ENCODE measurements at regions not wholly inside any gene's neighbourhood (a gene's known extent, or its start where the extent isn't known, plus 50 kb on each side); places are given as distances from the start of the nearest gene placed in this dataset.
"Not testable (repeated sequence)": the region's sequence is repeated elsewhere in the genome, so short reads cannot be mapped to it uniquely, and the experiment has no call there.

DNA sequence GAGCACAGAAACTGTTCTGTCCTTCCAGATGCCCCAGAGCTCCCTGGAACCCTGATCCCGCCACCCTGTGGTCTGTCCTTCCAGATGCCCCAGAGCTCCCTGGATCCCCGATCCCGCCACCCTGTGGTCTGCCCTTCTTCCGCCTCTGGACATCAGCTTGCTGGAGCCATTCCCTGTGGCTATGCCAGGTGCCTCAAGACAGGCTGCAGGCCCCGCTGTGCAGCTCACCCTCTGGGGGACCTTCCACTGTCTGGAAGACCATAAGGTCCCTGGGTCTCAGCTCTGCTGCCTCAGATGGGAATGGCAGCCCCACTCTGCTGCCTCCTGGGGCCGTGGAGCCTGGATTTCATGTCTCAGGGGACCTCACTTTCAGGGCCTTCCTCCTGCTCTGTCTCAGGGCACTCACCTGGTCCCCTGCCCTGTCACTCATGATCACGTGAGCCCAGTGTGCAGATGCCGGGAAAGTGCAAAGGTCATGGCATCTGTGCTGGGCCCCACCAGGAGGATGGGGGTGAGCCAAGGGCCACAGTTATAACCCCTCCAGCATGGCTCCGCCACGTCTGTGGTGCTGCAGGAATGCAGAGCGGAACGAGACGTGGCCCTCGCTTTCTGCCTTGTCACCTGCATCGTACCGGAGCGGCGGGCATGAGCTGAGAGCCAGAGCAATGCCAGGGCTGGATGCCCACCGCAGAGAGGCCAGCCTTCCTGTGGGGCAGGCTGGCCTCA lies 1520.7 kb downstream of the BRD1 start:
- no peak for DNase-seq

DNA sequence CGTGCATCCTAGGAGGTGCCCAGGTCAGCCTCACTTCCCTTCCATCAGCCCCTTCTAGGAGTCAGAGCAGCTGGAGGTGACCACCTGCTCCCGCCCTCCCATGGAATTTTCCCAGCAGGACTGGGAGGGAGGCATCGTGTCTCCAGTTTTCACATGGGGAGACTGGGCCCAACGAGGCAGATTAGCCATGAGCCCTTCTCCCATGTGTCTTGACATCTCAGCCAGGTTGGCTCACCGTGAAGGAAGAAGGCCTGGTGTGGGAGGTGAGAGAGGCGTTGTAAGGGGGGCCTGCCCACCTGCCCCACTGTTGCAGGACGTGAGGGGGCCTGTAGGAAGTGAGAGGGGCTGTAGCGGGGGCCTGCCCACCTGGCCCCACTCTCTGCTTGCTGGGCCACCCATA lies 1521.4 kb downstream of the BRD1 start:
- DNase-seq, result no peak

DNA sequence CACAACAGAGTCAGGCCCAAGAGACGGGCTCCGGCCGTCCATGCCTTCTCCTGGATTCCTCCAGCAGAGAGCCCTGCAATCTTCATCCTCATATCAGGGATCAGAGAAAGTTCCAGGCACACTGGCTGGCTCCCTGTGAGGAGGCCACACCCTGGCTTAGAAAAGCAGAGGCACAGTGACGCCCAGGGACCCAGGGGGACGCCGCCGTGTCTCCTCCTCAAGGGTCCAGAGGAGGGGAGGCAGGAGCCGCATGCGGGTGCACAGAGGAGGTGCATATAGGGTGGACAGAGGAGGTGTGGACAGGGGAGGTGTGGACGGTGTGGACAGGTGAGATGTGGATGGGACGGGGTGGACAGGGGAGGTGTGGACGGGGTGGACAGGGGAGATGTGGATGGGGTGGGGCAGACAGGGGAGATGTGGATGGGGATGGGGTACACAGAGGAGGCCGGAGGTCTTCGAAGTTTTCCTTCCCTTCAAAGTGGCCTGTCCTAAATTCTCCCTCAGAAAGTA lies 1521.9 kb downstream of the BRD1 start:
- no peak for DNase-seq

DNA sequence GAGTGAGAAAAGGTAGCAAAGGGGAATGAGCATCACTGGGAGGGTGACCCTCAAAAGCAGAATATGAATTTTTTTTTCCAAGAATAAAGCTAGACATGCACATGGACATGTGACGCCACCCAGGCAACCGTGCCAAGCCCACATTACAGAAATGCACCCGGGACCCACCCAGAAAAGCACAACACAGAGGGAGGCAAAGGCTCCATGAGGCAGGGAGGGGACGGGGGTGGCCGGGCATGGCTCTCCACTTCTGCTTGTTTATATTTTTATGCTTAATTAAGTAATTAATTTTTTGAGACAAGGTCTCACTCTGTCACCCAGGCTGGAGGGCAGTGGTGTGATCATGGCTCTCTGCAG lies 1524.3 kb downstream of the BRD1 start:
- DNase-seq, result no peak

DNA sequence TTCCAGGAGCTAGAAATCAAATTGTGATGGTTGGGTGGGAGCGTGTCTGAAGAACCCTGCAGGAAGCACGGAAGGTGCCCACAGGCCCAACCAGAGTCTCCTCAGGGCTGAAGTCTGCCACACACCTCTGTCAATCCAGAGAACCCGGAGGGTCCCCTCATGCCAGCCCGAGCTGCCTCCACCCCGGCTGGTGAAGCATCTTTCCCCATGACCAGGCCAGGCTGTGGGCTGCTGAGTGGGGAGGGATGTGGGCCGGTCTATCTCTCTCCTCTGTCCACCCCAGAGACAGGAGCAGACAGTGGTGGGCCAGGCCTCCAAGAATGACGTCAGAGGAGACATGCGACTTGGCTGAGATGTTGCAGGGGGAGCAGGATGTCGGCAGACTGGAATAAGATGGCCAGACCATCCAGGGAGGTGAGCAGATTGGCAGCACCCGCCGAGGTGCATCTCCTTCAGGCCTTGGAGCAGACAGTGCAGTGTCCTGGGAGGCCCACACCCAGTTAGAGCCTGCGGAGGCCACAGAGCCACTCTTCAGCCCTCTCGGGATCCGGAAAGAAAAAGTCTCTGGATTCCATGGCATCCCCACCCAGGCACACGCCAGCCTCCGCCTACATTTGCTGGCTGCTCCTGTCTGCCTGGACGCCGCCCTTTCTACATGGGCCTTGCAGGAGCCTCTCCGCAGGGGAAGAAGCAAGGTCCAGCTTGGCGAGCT lies 1524.9 kb downstream of the BRD1 start:
- no peak for DNase-seq

DNA sequence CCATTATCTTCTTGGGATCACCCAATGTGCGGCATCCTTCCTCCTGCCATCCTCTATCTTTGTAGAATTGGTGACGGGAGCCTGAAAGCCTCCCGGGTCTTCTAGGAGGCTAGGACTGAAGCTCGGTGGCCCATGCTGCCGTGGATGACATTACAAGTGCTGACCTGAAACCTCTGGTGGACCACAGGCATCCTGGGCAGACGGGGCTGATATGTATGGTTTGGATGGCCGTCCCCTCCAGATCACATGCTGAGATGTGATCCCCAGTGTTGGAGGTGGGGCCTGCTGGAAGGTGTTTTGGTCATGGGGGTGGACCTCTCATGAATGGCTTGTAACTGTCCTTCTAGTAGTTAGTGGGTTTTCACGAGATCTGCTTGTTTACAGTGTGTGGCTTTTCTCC lies 1525.8 kb downstream of the BRD1 start:
- no peak for DNase-seq

DNA sequence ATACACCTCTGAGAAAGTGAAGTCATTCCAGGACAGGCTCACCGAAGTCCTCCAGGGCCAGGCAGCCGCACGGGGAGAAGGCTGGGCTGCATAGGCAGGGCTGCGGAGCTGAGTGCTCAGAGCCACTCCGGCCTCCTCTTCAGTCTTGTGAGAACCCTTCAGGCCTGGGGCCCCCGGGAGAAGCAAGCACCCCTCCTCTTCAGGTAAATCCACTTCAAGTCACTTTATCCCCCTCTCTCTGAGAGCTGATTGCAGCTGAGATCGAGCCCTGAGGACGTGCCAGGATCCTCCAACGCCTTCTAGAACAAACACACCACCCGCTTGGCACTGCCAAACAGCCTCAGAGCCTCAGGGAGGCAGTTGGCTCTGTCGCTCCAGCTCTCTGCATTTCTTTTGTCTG lies 1526.3 kb downstream of the BRD1 start:
- no peak for DNase-seq

DNA sequence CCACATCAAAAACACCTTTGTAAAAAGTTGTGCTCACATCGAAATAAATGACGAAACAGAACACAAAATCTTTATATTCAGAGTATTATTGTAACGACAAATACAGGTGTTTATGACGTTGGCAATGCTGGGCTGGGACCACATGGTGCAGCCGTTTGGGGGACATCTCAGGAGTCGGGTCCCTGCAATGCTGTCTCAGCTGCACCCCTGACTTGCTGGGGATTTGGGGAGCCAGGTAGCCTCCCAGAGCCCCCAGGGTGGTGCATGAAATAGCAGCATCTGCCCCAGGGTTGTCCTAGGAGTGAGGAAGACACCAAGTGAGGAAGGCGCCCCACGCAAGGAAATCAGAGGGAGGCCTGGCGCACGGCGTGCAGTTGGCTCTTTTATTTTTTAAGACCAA lies 1526.8 kb downstream of the BRD1 start:
- DNase-seq, result no peak

DNA sequence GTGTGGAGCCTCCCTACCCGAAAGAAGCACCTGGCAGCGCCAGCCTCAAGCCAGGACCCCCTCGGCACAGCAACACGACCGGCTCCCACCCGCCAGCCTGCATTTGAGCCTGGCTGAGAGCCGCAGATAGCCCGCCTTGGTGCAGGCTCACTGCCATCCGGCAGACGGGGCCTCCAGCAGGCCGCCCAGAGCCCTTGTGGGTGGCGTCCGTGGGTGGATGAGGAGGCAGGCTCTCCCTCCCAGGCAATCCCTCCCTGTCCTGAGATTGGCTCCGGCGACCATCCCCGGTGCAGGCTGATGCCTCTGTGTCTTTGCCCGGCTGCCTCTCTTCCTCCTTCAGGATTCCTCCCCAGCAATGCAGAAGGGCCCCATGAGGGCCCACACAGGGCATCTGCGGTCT lies 1527.9 kb downstream of the BRD1 start:
- DNase-seq, result no peak

DNA sequence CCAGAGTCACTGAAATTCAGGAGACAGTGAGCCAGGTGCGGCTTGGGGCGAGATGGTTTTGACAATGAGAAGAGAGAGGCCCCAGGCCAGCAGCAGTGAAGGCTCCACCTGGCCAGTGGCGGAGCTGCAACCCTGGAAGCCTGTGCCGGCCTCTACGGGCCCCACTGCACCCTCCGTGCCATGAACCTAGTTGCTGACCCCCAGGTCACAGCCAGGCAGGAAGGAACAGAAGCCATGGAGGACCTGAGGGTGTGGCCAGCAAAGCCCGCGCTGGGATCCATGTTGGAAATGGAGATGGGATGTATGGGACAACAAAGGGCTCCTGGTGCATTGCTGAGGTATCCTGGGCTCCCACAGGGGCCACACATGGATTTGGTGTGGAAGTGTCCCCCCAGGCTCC lies 1528.5 kb downstream of the BRD1 start:
- no peak for DNase-seq

DNA sequence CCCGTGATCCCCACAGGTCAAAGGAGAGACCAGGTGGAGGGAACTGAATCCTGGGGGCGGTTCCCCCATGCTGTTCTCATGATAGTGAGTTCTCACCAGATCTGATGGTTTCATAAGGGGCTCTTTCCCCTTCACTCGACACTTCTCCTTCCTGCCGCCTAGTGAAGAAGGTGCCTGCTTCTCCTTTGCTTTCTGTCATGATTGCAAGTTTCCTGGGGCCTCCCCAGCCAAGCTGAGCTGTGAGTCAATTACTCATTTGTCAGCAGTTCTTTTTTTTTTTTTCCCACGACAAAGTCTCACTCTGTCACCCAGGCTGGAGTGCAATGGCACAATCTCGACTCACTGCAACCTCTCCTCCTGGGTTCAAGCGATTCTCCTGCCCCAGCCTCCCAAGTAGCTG lies 1530.4 kb downstream of the BRD1 start:
- DNase-seq, result no peak

DNA sequence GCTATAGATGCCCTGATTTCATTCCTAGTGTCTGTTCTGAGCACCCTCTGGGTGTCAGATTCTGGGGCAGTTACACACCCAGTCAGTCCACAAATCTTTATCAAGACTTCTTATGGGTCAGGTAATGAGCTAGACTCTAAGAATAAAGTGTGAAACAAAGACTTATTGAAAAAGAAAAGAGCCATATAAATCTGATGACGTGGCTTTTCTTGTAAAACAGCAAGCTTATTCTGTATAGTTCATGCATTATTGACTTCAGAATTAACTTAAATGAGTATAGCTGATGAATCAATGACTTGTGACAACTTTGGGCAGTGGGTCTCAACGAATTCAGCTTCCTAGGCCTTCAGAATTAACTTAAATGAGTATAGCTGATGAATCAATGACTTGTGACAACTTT lies 1527.5 kb downstream of the TBC1D22A start:
- not testable (repeated sequence) for DNase-seq

DNA sequence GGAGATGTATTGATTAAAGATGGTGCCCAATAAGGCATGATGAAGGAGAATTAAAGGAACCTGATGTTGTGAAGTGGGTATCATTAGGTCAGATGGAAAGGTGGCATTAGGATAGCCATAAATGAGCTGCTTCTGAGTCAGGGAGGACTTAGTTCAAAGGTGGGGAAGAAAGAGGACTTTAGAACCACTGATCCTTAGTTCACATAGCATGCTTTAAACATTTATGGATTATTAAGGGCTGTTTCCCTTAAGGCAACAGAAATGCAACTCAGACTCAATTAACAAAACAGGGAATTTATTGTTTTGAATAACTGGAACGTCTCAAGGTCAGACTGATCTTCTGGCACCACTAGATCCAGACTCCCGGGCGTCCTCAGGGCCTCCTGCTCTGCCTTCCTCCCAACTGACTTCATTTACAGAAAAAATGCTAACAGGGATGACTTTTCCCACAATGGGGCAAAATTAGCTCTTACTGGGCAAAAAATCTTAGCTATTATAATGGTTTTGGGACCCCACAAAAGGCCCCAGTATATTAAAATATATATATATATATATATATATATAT lies 1526.0 kb downstream of the TBC1D22A start:
- DNase-seq, result no peak

DNA sequence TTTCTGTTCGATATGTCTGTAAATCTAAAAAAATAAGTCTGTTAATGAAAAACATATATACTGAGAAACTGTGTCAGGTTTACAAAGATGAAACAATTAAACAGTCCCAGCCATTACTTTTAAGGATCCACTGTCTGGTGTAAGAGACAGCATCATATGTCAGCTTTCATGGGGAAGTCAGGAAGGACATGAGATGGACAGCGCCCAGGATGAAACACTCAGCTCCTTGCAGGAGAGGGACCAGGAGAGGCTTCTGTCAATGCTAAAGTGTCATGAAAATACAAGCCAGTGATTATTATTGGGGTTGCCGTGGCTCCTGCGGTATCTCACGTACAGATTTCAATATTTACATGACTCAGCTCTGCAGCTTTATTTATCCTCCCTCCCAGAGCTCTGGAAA lies 1524.6 kb downstream of the TBC1D22A start:
- DNase-seq, result no peak

DNA sequence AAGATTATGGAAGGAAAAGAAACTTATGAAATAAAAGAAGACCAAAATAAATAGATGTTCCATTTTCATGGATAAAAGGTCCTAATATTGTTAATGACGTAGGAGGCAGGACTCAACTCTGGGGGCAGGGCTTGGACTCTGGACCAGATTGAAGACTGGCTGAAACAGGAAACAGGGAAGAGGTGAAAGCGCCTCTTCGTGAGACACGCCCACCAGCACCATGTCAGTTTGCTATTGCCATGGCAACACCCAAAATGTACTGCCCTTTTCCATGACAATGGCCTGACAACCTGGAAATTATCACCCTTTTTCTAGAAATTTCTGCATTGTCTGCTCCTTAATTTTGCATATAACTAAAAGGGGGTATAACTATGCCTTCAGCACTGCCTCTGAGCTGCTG lies 1522.2 kb downstream of the TBC1D22A start:
- no peak for DNase-seq

DNA sequence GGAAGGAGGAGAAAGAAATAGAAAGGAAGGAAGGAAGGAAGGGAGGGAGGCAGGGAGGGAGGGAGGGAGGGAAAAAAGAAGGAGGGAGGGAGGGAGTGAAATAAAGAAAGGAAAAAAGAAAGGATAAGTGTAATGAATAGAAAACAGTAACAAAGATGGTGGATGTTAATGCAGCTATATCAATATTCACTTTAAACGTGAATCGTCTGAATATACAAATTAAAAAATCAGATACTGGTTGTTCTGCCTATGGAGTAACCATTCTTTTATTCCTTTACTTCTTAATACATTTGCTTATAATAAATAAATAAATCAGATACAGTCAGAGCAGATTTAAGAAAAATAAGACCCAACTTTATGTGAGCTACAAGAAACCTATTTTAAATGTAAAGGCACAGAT lies 1520.4 kb downstream of the TBC1D22A start:
- no peak for DNase-seq

DNA sequence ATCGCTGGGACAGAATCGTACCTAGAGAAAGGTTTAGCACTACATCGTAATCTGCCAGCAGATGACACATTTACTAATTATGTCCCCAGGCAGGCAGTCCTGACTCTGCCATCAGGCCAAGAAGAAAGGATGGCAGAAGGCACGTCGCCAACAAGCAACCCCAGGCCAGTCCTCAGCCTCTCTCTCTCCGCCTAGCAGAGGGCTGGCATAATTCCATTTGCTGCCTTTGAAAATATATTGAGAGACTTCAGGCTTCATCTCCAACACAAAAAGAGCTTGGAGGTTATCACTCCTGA lies 1517.0 kb downstream of the TBC1D22A start:
- DNase-seq, result peak in 1 of 56 donors; percentile 6

DNA sequence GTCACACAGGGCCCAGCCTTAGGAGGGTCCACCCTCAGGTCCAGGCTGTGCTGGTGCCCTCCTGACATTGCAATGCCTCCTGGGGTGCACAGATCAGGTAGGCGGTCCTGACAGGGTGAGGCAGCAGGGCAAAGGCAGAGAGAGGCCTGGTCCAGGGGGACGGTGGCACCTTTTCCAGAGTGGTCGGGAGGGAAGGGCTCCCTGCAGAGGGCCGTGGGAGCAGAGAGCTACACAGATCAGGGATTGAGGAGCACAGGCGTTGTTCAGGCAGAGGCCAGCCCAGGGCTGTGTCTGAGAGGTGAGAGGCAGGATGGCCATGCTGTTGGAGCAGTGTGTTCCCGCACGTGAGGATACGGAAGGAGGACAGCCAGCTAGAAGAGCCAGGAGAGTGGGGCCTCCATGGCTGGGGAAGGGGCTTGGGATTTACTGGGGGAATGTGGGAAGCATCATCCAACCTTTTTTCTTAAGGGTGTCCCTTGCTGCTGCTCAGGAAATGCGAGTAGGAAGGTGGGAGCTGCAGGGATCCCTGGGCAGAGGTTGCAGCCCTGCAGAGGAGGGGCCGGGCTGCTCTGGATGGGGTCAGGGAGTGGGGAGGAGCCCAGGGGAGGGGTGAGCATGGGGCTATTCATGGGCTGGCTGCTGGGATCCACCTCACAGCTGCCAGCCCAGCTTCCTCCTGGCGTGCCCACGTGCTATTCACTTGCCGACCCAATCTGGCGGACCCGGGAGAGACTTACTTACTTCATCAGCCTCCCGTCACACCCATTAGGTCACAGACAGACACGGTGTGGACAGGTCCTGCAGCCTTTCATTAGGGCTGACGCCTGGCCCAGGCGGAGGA lies 1516.4 kb downstream of the TBC1D22A start:
- DNase-seq, result no peak

DNA sequence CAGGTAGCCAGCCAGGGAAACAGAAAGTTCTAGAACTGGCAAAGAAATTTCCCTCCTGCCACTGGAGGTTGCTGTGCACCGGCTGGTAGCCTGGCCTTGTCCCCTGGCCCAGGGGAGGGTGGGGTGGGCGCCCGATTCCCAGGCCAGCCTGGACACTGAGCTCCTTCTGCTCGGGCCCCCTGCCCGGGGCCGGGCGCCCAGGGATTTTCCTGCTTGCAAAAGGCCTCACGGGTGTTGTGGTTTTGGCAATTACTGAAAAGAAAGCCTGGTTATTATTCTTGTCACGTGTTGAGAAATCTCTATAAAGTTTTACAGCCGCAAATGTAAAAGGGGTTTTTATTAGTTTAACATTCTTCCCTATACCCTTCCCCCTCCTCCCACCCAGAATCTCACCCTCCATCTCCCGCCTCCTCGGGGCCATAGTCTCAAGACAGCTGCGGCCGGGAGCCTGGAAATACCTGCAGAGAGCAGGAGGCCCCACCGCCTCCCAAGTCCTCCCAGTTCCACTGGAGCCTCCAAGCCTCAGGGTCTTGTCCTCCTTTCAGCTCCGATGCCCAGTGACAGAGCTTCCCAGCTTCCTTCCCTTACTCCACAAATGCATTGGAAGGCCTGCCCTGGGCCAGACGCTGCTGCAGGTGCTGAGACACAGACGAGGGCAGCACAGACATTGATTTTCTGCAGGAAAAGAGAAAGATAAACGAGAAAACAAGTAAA lies 1515.6 kb downstream of the TBC1D22A start:
- DNase-seq, result peak in 44 of 56 donors; percentile 5 to 83 (median 52)

DNA sequence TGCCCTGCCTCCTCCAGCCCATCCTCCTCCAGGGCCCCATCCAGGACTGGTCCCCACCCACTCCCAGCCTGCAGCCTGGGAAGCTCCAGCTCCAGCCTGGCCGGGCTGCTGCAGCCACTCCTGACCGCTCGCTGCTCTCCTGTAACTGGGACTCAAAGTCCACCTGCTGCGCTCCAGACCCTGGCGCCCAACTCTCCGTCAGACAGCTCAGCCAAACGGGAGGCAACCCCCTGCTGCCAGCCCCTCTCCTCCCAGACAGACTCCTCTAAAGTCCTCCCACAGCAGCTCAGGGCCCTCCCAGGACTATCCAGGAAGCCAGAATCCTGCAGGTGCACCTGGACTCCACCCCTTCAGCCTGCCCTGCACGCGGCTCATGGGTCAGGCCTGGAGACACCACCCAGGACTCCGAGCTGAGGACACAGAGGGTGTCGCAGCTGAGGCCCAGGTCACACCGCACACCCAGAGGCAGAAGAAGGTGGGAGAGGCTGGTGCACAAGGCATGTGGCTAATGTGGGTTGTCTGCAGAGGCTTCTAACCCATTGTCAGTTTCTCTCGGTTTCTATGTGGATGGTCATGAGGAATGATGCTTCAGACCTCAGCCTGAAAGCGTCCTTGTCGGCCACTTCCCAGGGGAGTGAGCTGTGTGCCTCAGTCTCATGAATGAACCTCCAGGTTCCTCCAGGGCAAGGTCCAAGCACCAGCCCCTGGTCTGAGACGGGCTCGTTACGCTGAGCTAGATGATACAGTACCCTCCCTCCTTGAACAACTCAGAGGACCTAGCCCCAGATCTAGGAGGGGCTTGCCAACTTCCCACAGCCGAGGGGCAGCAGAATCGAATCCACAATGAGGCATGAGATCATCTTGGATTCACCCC lies 1514.8 kb downstream of the TBC1D22A start:
- peak in 3 of 56 donors; percentile 9 to 71 (median 28) for DNase-seq
